HepG2 (cell line): ENCODE measurements at regions not wholly inside any gene's neighbourhood (a gene's known extent, or its start where the extent isn't known, plus 50 kb on each side); places are given as distances from the start of the nearest gene placed in this dataset.
A peak's percentile ranks its signal among the peaks of the same experiment; 100 is the strongest.

Experiments used
- ATAC-seq: fragments of 200-7000 bp; cut with Tn5 transposase; 3 replicates; pipeline ENCODE4 v1.9.1; 2020; ENCODE audit warnings: mild to moderate bottlenecking, moderate library complexity
- BruUV-seq: library from RNA; stranded (reverse); fragments of 400-500 nt; replicated peaks from 2 replicates; lab custom pipeline; 2021; lab: Mats Ljungman, UMichigan
- CTCF ChIA-PET: fragments of 300-600 bp; formaldehyde crosslinking; extraction: SDS; loops from one replicate; lab custom pipeline; 2021; ENCODE audit warnings: low total read pairs, inconsistent platforms, low intra/inter-chr PET ratio; lab: Yijun Ruan, JAX
- POLR2A ChIA-PET: fragments of 350-600 bp; sonication (Branson Sonifier 250); formaldehyde crosslinking; loops from one replicate; lab custom pipeline; 2020; ENCODE audit warnings: antibody characterized with exemption, inconsistent platforms; lab: Yijun Ruan, JAX
- DNase-seq: peaks from one replicate; pipeline ENCODE4 v3.0.0-alpha.2; 2015; ENCODE audit warnings: low spot score
- FAIRE-seq: peaks from 3 replicates; lab custom pipeline; 2011; peaks lifted over from hg19 to GRCh38; lab: Jason Lieb, UNC
- H2AFZ ChIP-seq: one replicate; pipeline ENCODE4 v1.6.1; 2011; ENCODE audit warnings: low read length, inconsistent platforms
- H3K27ac ChIP-seq: fragments of 300-600 bp; 3 replicates; pipeline ENCODE4 v1.8.0; 2011; ENCODE audit warnings: mixed run types, mild to moderate bottlenecking, mixed read lengths, low read length, inconsistent platforms; ENCODE audit not compliant: insufficient read depth; ENCODE audit errors: extremely low read length
- H3K27me3 ChIP-seq, 2 experiments: fragments of 200-600 bp in 1 of 2; 2 replicates in 1 of 2; 3 replicates in 1 of 2; pipeline versions ENCODE4 v1.6.0 to v1.8.0; 2011; ENCODE audit warnings: low read length in 2 of 2, mild to moderate bottlenecking in 2 of 2, moderate library complexity in 2 of 2, inconsistent platforms in 1 of 2; ENCODE audit not compliant: insufficient read depth in 2 of 2, control insufficient read depth in 1 of 2
- H3K36me3 ChIP-seq, 2 experiments: fragments of 200-600 bp in 1 of 2; replicated peaks in 1 of 2; 2 replicates in 1 of 2; 3 replicates in 1 of 2; pipeline versions ENCODE4 v1.5.1 to v1.8.0; 2011; ENCODE audit warnings: low read length in 2 of 2, inconsistent platforms in 1 of 2; ENCODE audit not compliant: insufficient read depth in 2 of 2, control insufficient read depth in 1 of 2
- H3K4me1 ChIP-seq: 2 replicates; pipeline ENCODE4 v1.5.1; 2012; ENCODE audit warnings: low read length, inconsistent platforms; ENCODE audit not compliant: insufficient read depth
- H3K4me2 ChIP-seq: 2 replicates; pipeline ENCODE4 v1.6.0; 2011; ENCODE audit warnings: low read depth, low read length, inconsistent platforms
- H3K4me3 ChIP-seq, 3 experiments: fragments of 200-600 bp in 1 of 3; sonication (generic), shearing (Covaris generic) in 1 of 3; replicated peaks in 1 of 3; 2 replicates each; pipeline ENCODE4 v1.5.1; 2011 to 2016; ENCODE audit warnings: low read length in 3 of 3, inconsistent platforms in 2 of 3, low read depth in 2 of 3, mild to moderate bottlenecking in 2 of 3, control low read depth in 1 of 3, mixed read lengths in 1 of 3; ENCODE audit not compliant: insufficient read depth in 1 of 3
- H3K79me2 ChIP-seq: one replicate; pipeline ENCODE4 v1.6.1; 2011; ENCODE audit warnings: low read length, inconsistent platforms; ENCODE audit not compliant: insufficient read depth
- H3K9ac ChIP-seq: 2 replicates; pipeline ENCODE4 v1.6.0; 2011; ENCODE audit warnings: mild to moderate bottlenecking, low read depth, low read length, inconsistent platforms; ENCODE audit not compliant: insufficient read depth
- H3K9me3 ChIP-seq: 2 replicates; pipeline ENCODE4 v1.5.1; 2012; ENCODE audit warnings: mild to moderate bottlenecking, low read length
- H4K20me1 ChIP-seq: 2 replicates; pipeline ENCODE4 v1.6.0; 2011; ENCODE audit warnings: inconsistent platforms, mild to moderate bottlenecking, low read length, moderate library complexity; ENCODE audit not compliant: insufficient read depth
- FOXJ3 ChIP-seq: sonication (generic); formaldehyde crosslinking; IDR thresholded peaks from 2 replicates; pipeline ENCODE4 v1.4.0; 2020; ENCODE audit warnings: missing genetic modification reagents, mild to moderate bottlenecking, borderline replicate concordance
- MED13 ChIP-seq: sonication (generic); formaldehyde crosslinking; IDR thresholded peaks from 2 replicates; pipeline ENCODE4 v1.5.0; 2020; ENCODE audit warnings: missing genetic modification reagents
- NFE2L2 ChIP-seq: fragments of 150-350 bp; IDR thresholded peaks from 2 replicates; pipeline ENCODE4 v1.6.1; 2014; ENCODE audit warnings: low read length
- NFYB ChIP-seq: sonication (generic); formaldehyde crosslinking; IDR thresholded peaks from 2 replicates; pipeline ENCODE4 v1.4.0; 2020; ENCODE audit warnings: missing genetic modification reagents
- PAF1 ChIP-seq: IDR thresholded peaks from 2 replicates; pipeline ENCODE4 v1.6.1; 2016; ENCODE audit warnings: missing genetic modification reagents, missing compliant biosample characterization
- RORA ChIP-seq: sonication (generic); formaldehyde crosslinking; IDR thresholded peaks from 2 replicates; pipeline ENCODE4 v1.5.0; 2020; ENCODE audit warnings: mild to moderate bottlenecking, missing genetic modification reagents, moderate library complexity
- ZNF343 ChIP-seq: sonication (generic); formaldehyde crosslinking; IDR thresholded peaks from 2 replicates; pipeline ENCODE4 v1.4.0; 2020; ENCODE audit warnings: mild to moderate bottlenecking, missing genetic modification reagents
- ZNF430 ChIP-seq: sonication (generic); formaldehyde crosslinking; IDR thresholded peaks from 2 replicates; pipeline ENCODE4 v1.9.0; 2021; ENCODE audit warnings: mild to moderate bottlenecking, missing genetic modification reagents
- WGBS: methylation state at CpG from one replicate; pipeline ENCODE4 v1.1.6; 2017; ENCODE audit warnings: low lambda C conversion rate; 5-methylcytosine and 5-hydroxymethylcytosine counted together
- in situ Hi-C: cut with HindIII; loops from 2 replicates; pipeline ENCODE4 v1.10.0; 2017; ENCODE audit warnings: low pct_unique_long_range_greater_than_20kb; ENCODE audit not compliant: extremely low pct_ligation_motif_present
- intact Hi-C: fragments of 100-400 bp; cut with micrococcal nuclease; formaldehyde crosslinking; loops from one replicate; pipeline ENCODE4 v1.10.0; 2022; ENCODE audit not compliant: unreplicated experiment
- TF ChIP-seq, protein P1 (sequence below): sonication (generic); formaldehyde crosslinking; IDR thresholded peaks from 2 replicates; pipeline ENCODE4 v1.9.0; 2021; ENCODE audit warnings: missing genetic modification reagents, borderline replicate concordance
- TF ChIP-seq, protein P2 (sequence below): sonication (generic); formaldehyde crosslinking; IDR thresholded peaks from 2 replicates; pipeline ENCODE4 v1.4.0; 2020; ENCODE audit warnings: missing genetic modification reagents

GRCh38 chr13:106695139-106695538 lies 127.2 kb upstream of the ARGLU1 start (continued):
- no peak for TF ChIP-seq PAF1
- TF ChIP-seq, all 625 proteins: peak for 0

GRCh38 chr13:106691861-106692260 lies 123.9 kb upstream of the ARGLU1 start:
- Histone ChIP-seq H3K79me2 (no peaks in the 10 kb centered on the region), H3K4me2 (no peak overlapping the region), H3K9me3 (no peaks in the 10 kb centered on the region), H3K36me3 (no peaks in the 10 kb centered on the region), H3K4me1 (no peaks in the 10 kb centered on the region), H3K27ac (no peak overlapping the region), H3K27me3 (no peaks in the 10 kb centered on the region), H3K9ac (no peak overlapping the region), H2AFZ (no peak overlapping the region), H4K20me1 (no peaks in the 10 kb centered on the region), H3K4me3 (no peak overlapping the region)
- ChIA-PET POLR2A (no interaction called here), CTCF (no interaction called here)
- WGBS: 1% methylated on average over 2 of the region's 2 CpGs
- 0 out of 2 replicates have a peak, but pooled peaks have one; percentile 22 for TF ChIP-seq NFE2L2
- TF ChIP-seq, protein P1, sequence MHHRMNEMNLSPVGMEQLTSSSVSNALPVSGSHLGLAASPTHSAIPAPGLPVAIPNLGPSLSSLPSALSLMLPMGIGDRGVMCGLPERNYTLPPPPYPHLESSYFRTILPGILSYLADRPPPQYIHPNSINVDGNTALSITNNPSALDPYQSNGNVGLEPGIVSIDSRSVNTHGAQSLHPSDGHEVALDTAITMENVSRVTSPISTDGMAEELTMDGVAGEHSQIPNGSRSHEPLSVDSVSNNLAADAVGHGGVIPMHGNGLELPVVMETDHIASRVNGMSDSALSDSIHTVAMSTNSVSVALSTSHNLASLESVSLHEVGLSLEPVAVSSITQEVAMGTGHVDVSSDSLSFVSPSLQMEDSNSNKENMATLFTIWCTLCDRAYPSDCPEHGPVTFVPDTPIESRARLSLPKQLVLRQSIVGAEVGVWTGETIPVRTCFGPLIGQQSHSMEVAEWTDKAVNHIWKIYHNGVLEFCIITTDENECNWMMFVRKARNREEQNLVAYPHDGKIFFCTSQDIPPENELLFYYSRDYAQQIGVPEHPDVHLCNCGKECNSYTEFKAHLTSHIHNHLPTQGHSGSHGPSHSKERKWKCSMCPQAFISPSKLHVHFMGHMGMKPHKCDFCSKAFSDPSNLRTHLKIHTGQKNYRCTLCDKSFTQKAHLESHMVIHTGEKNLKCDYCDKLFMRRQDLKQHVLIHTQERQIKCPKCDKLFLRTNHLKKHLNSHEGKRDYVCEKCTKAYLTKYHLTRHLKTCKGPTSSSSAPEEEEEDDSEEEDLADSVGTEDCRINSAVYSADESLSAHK (CRISPR knock-in tag): no peak
- ATAC-seq (no peak), FAIRE-seq (no peak), DNase-seq (no peak)
- BruUV-seq: no TSS peak
- in situ Hi-C loops (no loop called here), intact Hi-C loops (no loop called here)

DNA sequence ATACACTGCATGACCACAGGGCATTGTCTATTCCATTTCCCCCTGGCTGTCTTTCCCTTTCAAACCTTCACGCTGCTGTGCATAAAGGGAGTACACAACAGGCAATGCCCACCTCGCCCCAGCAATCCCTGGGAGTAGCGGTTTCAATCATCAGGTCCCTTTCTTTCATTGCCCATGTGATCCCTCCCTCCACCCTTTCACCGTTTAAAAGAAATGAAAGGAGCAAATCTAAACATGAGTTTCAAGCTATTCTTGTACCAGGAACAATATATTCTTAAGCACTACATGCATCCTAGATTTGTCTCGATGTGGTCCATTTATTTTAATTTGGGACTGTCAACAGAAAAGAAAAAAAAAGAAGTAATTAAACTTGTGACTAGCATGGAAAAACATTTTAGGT lies 123.4 kb upstream of the ARGLU1 start:
- WGBS: 16% methylated on average over 5 of the region's 5 CpGs
- Histone ChIP-seq H3K4me1 (no peaks in the 10 kb centered on the region), H3K79me2 (no peaks in the 10 kb centered on the region), H3K4me3 (no peak overlapping the region), H3K9ac (no peak overlapping the region), H3K9me3 (no peaks in the 10 kb centered on the region), H4K20me1 (no peaks in the 10 kb centered on the region), H3K36me3 (no peaks in the 10 kb centered on the region), H3K27ac (no peak overlapping the region), H2AFZ (no peak overlapping the region), H3K4me2 (no peak overlapping the region), H3K27me3 (no peaks in the 10 kb centered on the region)
- ATAC-seq: no peak
- ChIA-PET CTCF (no interaction called here), POLR2A (no interaction called here)
- intact Hi-C loops: no loop called here
- no peak for FAIRE-seq
- in situ Hi-C loops: no loop called here
- BruUV-seq: no TSS peak
- TF ChIP-seq ZNF430 (CRISPR knock-in tag): no peak
- TF ChIP-seq ZNF343: no peak
- no peak for TF ChIP-seq FOXJ3 (CRISPR knock-in tag)
- TF ChIP-seq, protein P2, sequence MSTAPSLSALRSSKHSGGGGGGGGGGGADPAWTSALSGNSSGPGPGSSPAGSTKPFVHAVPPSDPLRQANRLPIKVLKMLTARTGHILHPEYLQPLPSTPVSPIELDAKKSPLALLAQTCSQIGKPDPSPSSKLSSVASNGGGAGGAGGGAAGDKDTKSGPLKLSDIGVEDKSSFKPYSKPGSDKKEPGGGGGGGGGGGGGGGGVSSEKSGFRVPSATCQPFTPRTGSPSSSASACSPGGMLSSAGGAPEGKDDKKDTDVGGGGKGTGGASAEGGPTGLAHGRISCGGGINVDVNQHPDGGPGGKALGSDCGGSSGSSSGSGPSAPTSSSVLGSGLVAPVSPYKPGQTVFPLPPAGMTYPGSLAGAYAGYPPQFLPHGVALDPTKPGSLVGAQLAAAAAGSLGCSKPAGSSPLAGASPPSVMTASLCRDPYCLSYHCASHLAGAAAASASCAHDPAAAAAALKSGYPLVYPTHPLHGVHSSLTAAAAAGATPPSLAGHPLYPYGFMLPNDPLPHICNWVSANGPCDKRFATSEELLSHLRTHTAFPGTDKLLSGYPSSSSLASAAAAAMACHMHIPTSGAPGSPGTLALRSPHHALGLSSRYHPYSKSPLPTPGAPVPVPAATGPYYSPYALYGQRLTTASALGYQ: no peak
- TF ChIP-seq NFYB (CRISPR knock-in tag): no peak
- no peak for TF ChIP-seq MED13
- no peak for TF ChIP-seq RORA (CRISPR knock-in tag)
- TF ChIP-seq, all 625 proteins: peak for 0
- DNase-seq: no peak
